IPS-18a (cell line): ENCODE measurements at regions not wholly inside any gene's neighbourhood (a gene's known extent, or its start where the extent isn't known, plus 50 kb on each side); places are given as distances from the start of the nearest gene placed in this dataset.
A peak's percentile ranks its signal among the peaks of the same experiment; 100 is the strongest.

ENCODE experiments used
- H3K27ac ChIP-seq: one replicate; pipeline ENCODE4 v1.5.1; 2013; ENCODE audit warnings: low read length
- H3K27me3 ChIP-seq: one replicate; pipeline ENCODE4 v1.6.1; 2013; ENCODE audit warnings: mild to moderate bottlenecking, low read length; ENCODE audit not compliant: control insufficient read depth, insufficient read depth
- H3K36me3 ChIP-seq: one replicate; pipeline ENCODE4 v1.6.1; 2013; ENCODE audit warnings: low read depth, low read length; ENCODE audit not compliant: control insufficient read depth
- H3K4me1 ChIP-seq: one replicate; pipeline ENCODE4 v1.6.1; 2013; ENCODE audit warnings: low read depth, low read length; ENCODE audit not compliant: control insufficient read depth
- H3K4me3 ChIP-seq: one replicate; pipeline ENCODE4 v1.5.1; 2013; ENCODE audit warnings: low read length
- H3K9ac ChIP-seq: one replicate; pipeline ENCODE4 v1.6.1; 2013; ENCODE audit warnings: mild to moderate bottlenecking, low read length, moderate library complexity
- H3K9me3 ChIP-seq: one replicate; pipeline ENCODE4 v1.6.1; 2013; ENCODE audit warnings: low read depth, low read length; ENCODE audit not compliant: control insufficient read depth

GRCh38 chr6:128767150-128767549 lies 115.8 kb upstream of the LAMA2 start:
- H3K9me3 ChIP-seq = peaks cover 8% of the 10 kb centered on the region
- H3K27me3 ChIP-seq = no peaks in the 10 kb centered on the region
- H3K9ac ChIP-seq = no peak overlapping the region
- no peaks in the 10 kb centered on the region for H3K36me3 ChIP-seq
- H3K4me3 ChIP-seq = no peak overlapping the region
- no peak overlapping the region for H3K27ac ChIP-seq
- peaks cover 6% of the 10 kb centered on the region for H3K4me1 ChIP-seq

- no peaks in the 10 kb centered on the region for H3K36me3 ChIP-seq
- peaks cover 6% of the 10 kb centered on the region for H3K4me1 ChIP-seq
- H3K27ac ChIP-seq = no peak overlapping the region
- no peak overlapping the region for H3K4me3 ChIP-seq
- peaks cover 8% of the 10 kb centered on the region for H3K9me3 ChIP-seq
- no peaks in the 10 kb centered on the region for H3K27me3 ChIP-seq
- H3K9ac ChIP-seq = no peak overlapping the region
Observed at GRCh38 chr6:128763599-128764300, 119.2 kb upstream of the LAMA2 start.

- Histone ChIP-seq H3K9me3 (no peaks in the 10 kb centered on the region), H3K4me3 (no peak overlapping the region)
Observed at GRCh38 chr6:128759901-128760300, 123.0 kb upstream of the LAMA2 start.

GRCh38 chr6:128759447-128759846 lies 123.5 kb upstream of the LAMA2 start:
- H3K9ac ChIP-seq = no peak overlapping the region
- no peaks in the 10 kb centered on the region for H3K27me3 ChIP-seq
- H3K36me3 ChIP-seq = no peaks in the 10 kb centered on the region
- H3K4me1 ChIP-seq = peaks cover 6% of the 10 kb centered on the region
- no peaks in the 10 kb centered on the region for H3K9me3 ChIP-seq
- H3K4me3 ChIP-seq = no peak overlapping the region
- no peak overlapping the region for H3K27ac ChIP-seq

More at GRCh38 chr6:128759901-128760300, 123.0 kb upstream of the LAMA2 start:
- Histone ChIP-seq H3K9ac (no peak overlapping the region), H3K36me3 (no peaks in the 10 kb centered on the region), H3K4me1 (peaks cover 6% of the 10 kb centered on the region), H3K27me3 (no peaks in the 10 kb centered on the region), H3K27ac (no peak overlapping the region)

- Histone ChIP-seq H3K27me3 (no peaks in the 10 kb centered on the region), H3K9ac (no peak overlapping the region), H3K9me3 (no peaks in the 10 kb centered on the region), H3K4me3 (no peak overlapping the region), H3K4me1 (no peaks in the 10 kb centered on the region), H3K36me3 (no peaks in the 10 kb centered on the region), H3K27ac (no peak overlapping the region)
Observed at GRCh38 chr6:128757961-128758360, 125.0 kb upstream of the LAMA2 start.

GRCh38 chr6:128754658-128755256 lies 128.2 kb upstream of the LAMA2 start:
- H3K27me3 ChIP-seq = no peaks in the 10 kb centered on the region
- H3K4me1 ChIP-seq = no peaks in the 10 kb centered on the region
- no peak overlapping the region for H3K9ac ChIP-seq
- no peak overlapping the region for H3K27ac ChIP-seq
- H3K36me3 ChIP-seq = no peaks in the 10 kb centered on the region
- H3K4me3 ChIP-seq = no peak overlapping the region
- no peaks in the 10 kb centered on the region for H3K9me3 ChIP-seq

GRCh38 chr6:128743974-128744765 lies 138.8 kb upstream of the LAMA2 start:
- peak overlapping the region; percentile 95 for H3K27ac ChIP-seq

GRCh38 chr6:128742900-128743299 lies 140.0 kb upstream of the LAMA2 start:
- Histone ChIP-seq H3K9ac (no peak overlapping the region), H3K27ac (no peak overlapping the region), H3K27me3 (no peaks in the 10 kb centered on the region), H3K4me1 (peaks cover 30% of the 10 kb centered on the region), H3K36me3 (no peaks in the 10 kb centered on the region), H3K4me3 (no peak overlapping the region), H3K9me3 (peaks cover 4% of the 10 kb centered on the region)

More at GRCh38 chr6:128743974-128744765, 138.8 kb upstream of the LAMA2 start:
- H3K9ac ChIP-seq = peak overlapping the region; percentile 61
- peak overlapping the region; percentile 37 for H3K4me3 ChIP-seq
- no peaks in the 10 kb centered on the region for H3K36me3 ChIP-seq
- H3K27me3 ChIP-seq = no peaks in the 10 kb centered on the region
- peaks cover 30% of the 10 kb centered on the region for H3K4me1 ChIP-seq
- H3K9me3 ChIP-seq = peaks cover 7% of the 10 kb centered on the region

GRCh38 chr6:128740951-128741350 lies 142.0 kb upstream of the LAMA2 start:
- Histone ChIP-seq H3K27ac (no peak overlapping the region), H3K4me3 (no peak overlapping the region), H3K27me3 (no peaks in the 10 kb centered on the region), H3K9ac (no peak overlapping the region), H3K9me3 (peaks cover 4% of the 10 kb centered on the region), H3K4me1 (peaks cover 35% of the 10 kb centered on the region), H3K36me3 (no peaks in the 10 kb centered on the region)

GRCh38 chr6:128739112-128739511 lies 143.8 kb upstream of the LAMA2 start:
- Histone ChIP-seq H3K9me3 (peaks cover 4% of the 10 kb centered on the region), H3K27ac (no peak overlapping the region), H3K36me3 (no peaks in the 10 kb centered on the region), H3K4me1 (peaks cover 20% of the 10 kb centered on the region), H3K9ac (no peak overlapping the region), H3K4me3 (no peak overlapping the region), H3K27me3 (no peaks in the 10 kb centered on the region)

GRCh38 chr6:128738112-128738511 lies 144.8 kb upstream of the LAMA2 start:
- Histone ChIP-seq H3K9ac (no peak overlapping the region), H3K27me3 (no peaks in the 10 kb centered on the region), H3K27ac (no peak overlapping the region), H3K36me3 (no peaks in the 10 kb centered on the region), H3K9me3 (peaks cover 4% of the 10 kb centered on the region), H3K4me3 (no peak overlapping the region), H3K4me1 (peaks cover 13% of the 10 kb centered on the region)
